HEK293 (cell line): ENCODE measurements at regions not wholly inside any gene's neighbourhood (a gene's known extent, or its start where the extent isn't known, plus 50 kb on each side); places are given as distances from the start of the nearest gene placed in this dataset.

Experiments
- CTCF ChIA-PET: fragments of 350-600 bp; formaldehyde crosslinking; extraction: SDS; loops from one replicate; lab custom pipeline; 2021; ENCODE audit warnings: antibody characterized with exemption; lab: Yijun Ruan, JAX
- POLR2A ChIA-PET: fragments of 300-600 bp; formaldehyde crosslinking; extraction: SDS; loops from one replicate; lab custom pipeline; 2020; ENCODE audit warnings: antibody characterized with exemption, inconsistent platforms; lab: Yijun Ruan, JAX
- H3K27ac ChIP-seq: fragments of 200-500 bp; sonication (Bioruptor generic); 2 replicates; pipeline ENCODE4 v1.5.1; 2014; ENCODE audit warnings: low read depth, low read length, control low read depth, inconsistent platforms; ENCODE audit errors: extremely low read depth
- H3K36me3 ChIP-seq, 2 experiments: fragments of 200-500 bp in 1 of 2; sonication (Bioruptor generic) in 1 of 2; 1 replicate in 1 of 2; 2 replicates in 1 of 2; pipeline ENCODE4 v1.5.1; 2014 to 2017; ENCODE audit warnings: inconsistent platforms in 2 of 2, low read length in 2 of 2; ENCODE audit not compliant: control insufficient read depth in 2 of 2, insufficient read depth in 1 of 2
- H3K4me1 ChIP-seq: fragments of 200-500 bp; sonication (Bioruptor generic); 2 replicates; pipeline ENCODE4 v1.5.1; 2014; ENCODE audit warnings: mild to moderate bottlenecking, low read length, inconsistent platforms; ENCODE audit not compliant: control insufficient read depth, insufficient read depth
- H3K4me3 ChIP-seq: 2 replicates; pipeline ENCODE4 v1.5.1; 2011; ENCODE audit warnings: low read depth, mild to moderate bottlenecking, control low read depth, low read length, moderate library complexity
- H3K9me3 ChIP-seq: fragments of 200-500 bp; sonication (Bioruptor generic); 2 replicates; pipeline ENCODE4 v1.5.1; 2014; ENCODE audit warnings: low read depth, low read length, inconsistent platforms; ENCODE audit not compliant: control insufficient read depth, insufficient read depth
- BCL11B ChIP-seq: fragments of 450-650 bp; formaldehyde crosslinking; IDR thresholded peaks from 2 replicates; pipeline ENCODE4 v1.5.1; 2016; ENCODE audit warnings: low read depth, missing biosample characterization, missing genetic modification characterization
- GLIS1 ChIP-seq: fragments of 450-650 bp; formaldehyde crosslinking; IDR thresholded peaks from 2 replicates; pipeline ENCODE4 v1.5.1; 2016; ENCODE audit warnings: missing biosample characterization, missing genetic modification characterization
- HOXC10 ChIP-seq: sonication (generic); formaldehyde crosslinking; IDR thresholded peaks from 2 replicates; pipeline ENCODE4 v1.8.1; 2023; ENCODE audit warnings: mild to moderate bottlenecking, missing genetic modification reagents
- IKZF3 ChIP-seq: fragments of 450-650 bp; IDR thresholded peaks from 2 replicates; pipeline ENCODE4 v1.5.0; 2018; ENCODE audit warnings: missing biosample characterization, mild to moderate bottlenecking, missing genetic modification characterization, moderate library complexity
- SP3 ChIP-seq: fragments of 450-650 bp; formaldehyde crosslinking; IDR thresholded peaks from 2 replicates; pipeline ENCODE4 v1.5.1; 2016; ENCODE audit warnings: missing biosample characterization, missing genetic modification characterization
- TRIM28 ChIP-seq: IDR thresholded peaks from 2 replicates; pipeline ENCODE4 v1.6.1; 2011; ENCODE audit warnings: low read length, control low read depth, borderline replicate concordance
- ZBTB17 ChIP-seq: fragments of 450-650 bp; formaldehyde crosslinking; IDR thresholded peaks from 2 replicates; pipeline ENCODE4 v1.5.1; 2016; ENCODE audit warnings: missing biosample characterization, missing genetic modification characterization
- ZBTB21 ChIP-seq: fragments of 450-650 bp; formaldehyde crosslinking; IDR thresholded peaks from 2 replicates; pipeline ENCODE4 v1.5.1; 2017; ENCODE audit warnings: missing biosample characterization, missing genetic modification characterization
- ZBTB48 ChIP-seq: fragments of 450-650 bp; formaldehyde crosslinking; IDR thresholded peaks from 2 replicates; pipeline ENCODE4 v1.5.1; 2016; ENCODE audit warnings: missing biosample characterization, missing genetic modification characterization
- ZFHX2 ChIP-seq: fragments of 450-650 bp; formaldehyde crosslinking; conservative IDR thresholded peaks from 2 replicates; pipeline ENCODE4 v1.5.1; 2016; ENCODE audit warnings: missing biosample characterization, missing genetic modification characterization
- ZNF157 ChIP-seq: fragments of 450-650 bp; formaldehyde crosslinking; IDR thresholded peaks from 2 replicates; pipeline ENCODE4 v1.5.1; 2016; ENCODE audit warnings: missing biosample characterization, missing genetic modification characterization
- ZNF292 ChIP-seq: fragments of 450-650 bp; formaldehyde crosslinking; IDR thresholded peaks from 2 replicates; pipeline ENCODE4 v1.5.1; 2016; ENCODE audit warnings: low read depth, missing biosample characterization, missing genetic modification characterization, borderline replicate concordance
- ZNF366 ChIP-seq: fragments of 450-650 bp; formaldehyde crosslinking; conservative IDR thresholded peaks from 2 replicates; pipeline ENCODE4 v1.5.1; 2016; ENCODE audit warnings: missing biosample characterization, missing genetic modification characterization
- ZNF548 ChIP-seq: fragments of 450-650 bp; formaldehyde crosslinking; IDR thresholded peaks from 2 replicates; pipeline ENCODE4 v1.5.1; 2016; ENCODE audit warnings: missing biosample characterization, missing genetic modification characterization
- ZNF621 ChIP-seq: fragments of 450-650 bp; formaldehyde crosslinking; IDR thresholded peaks from 2 replicates; pipeline ENCODE4 v1.5.1; 2017; ENCODE audit warnings: missing biosample characterization, missing genetic modification characterization
- ZNF701 ChIP-seq: fragments of 450-650 bp; formaldehyde crosslinking; IDR thresholded peaks from 2 replicates; pipeline ENCODE4 v1.5.1; 2016; ENCODE audit warnings: missing biosample characterization, missing genetic modification characterization
- ZNF791 ChIP-seq: fragments of 450-650 bp; formaldehyde crosslinking; IDR thresholded peaks from 2 replicates; pipeline ENCODE4 v1.5.1; 2016; ENCODE audit warnings: missing biosample characterization, missing genetic modification characterization
- TF ChIP-seq, protein P1 (sequence below): IDR thresholded peaks from 2 replicates; pipeline ENCODE4 v1.6.1; 2011; ENCODE audit warnings: mild to moderate bottlenecking, low read depth, low read length, borderline replicate concordance
- TF ChIP-seq, protein P2 (sequence below): fragments of 450-650 bp; formaldehyde crosslinking; IDR thresholded peaks from 2 replicates; pipeline ENCODE4 v1.5.1; 2016; ENCODE audit warnings: missing biosample characterization, missing genetic modification characterization, low read depth
- TF ChIP-seq, protein P3 (sequence below): fragments of 450-650 bp; formaldehyde crosslinking; IDR thresholded peaks from 2 replicates; pipeline ENCODE4 v1.5.1; 2016; ENCODE audit warnings: missing biosample characterization, missing genetic modification characterization
- TF ChIP-seq, protein P4 (sequence below): fragments of 450-650 bp; formaldehyde crosslinking; IDR thresholded peaks from 2 replicates; pipeline ENCODE4 v1.5.1; 2017; ENCODE audit warnings: missing biosample characterization, mild to moderate bottlenecking, missing genetic modification characterization, moderate library complexity
- TF ChIP-seq, protein P5 (sequence below): fragments of 450-650 bp; formaldehyde crosslinking; IDR thresholded peaks from 2 replicates; pipeline ENCODE4 v1.5.1; 2016; ENCODE audit warnings: missing biosample characterization, missing genetic modification characterization

DNA sequence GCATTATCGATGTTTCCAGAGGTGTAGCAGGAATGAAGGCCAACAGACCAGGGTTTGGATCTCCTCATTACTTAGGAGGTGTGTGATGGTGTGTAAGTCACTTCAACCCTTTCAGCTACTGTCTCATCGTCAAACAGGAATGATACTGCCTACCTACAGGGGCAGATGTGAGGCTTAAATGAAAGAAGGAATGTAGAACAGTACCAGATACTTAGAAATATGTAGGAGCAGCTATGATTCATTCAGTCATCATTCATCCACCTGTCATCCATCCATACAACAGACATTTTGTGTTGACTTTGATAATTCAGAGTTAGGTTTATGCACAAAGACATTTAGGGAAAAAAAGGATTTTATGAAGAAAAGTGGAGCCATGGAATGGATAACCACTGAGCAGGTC lies 486.9 kb upstream of the DAB1 start (continued):
- TF ChIP-seq, protein P1, sequence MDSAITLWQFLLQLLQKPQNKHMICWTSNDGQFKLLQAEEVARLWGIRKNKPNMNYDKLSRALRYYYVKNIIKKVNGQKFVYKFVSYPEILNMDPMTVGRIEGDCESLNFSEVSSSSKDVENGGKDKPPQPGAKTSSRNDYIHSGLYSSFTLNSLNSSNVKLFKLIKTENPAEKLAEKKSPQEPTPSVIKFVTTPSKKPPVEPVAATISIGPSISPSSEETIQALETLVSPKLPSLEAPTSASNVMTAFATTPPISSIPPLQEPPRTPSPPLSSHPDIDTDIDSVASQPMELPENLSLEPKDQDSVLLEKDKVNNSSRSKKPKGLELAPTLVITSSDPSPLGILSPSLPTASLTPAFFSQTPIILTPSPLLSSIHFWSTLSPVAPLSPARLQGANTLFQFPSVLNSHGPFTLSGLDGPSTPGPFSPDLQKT = no peak
- TF ChIP-seq BCL11B (tag by site-specific recombination) (no peak), ZNF157 (no peak), TRIM28 (no peak), ZBTB21 (no peak)
- TF ChIP-seq, protein P2, sequence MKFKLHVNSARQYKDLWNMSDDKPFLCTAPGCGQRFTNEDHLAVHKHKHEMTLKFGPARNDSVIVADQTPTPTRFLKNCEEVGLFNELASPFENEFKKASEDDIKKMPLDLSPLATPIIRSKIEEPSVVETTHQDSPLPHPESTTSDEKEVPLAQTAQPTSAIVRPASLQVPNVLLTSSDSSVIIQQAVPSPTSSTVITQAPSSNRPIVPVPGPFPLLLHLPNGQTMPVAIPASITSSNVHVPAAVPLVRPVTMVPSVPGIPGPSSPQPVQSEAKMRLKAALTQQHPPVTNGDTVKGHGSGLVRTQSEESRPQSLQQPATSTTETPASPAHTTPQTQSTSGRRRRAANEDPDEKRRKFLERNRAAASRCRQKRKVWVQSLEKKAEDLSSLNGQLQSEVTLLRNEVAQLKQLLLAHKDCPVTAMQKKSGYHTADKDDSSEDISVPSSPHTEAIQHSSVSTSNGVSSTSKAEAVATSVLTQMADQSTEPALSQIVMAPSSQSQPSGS (tag by site-specific recombination) = no peak
- TF ChIP-seq, all 188 proteins: peak for 0

DNA sequence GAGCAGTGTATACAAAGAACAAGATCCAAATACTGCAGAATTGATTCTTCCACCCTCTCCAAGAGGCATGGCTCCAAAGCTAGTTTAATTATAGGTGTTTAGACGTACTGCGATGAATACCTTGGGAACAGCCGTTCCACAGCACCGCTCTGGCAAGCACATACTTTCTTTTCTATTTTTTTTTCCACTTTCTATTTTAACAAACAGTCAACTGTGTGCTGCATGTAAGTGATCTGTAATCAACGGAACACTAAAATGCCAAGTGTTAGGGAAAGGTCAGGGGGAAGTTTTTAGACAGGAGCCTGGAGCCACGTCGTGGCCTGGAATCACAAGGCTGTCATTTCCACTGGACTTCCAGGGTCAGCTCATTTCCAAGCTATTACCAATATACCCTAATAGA lies 486.4 kb upstream of the DAB1 start:
- CTCF ChIA-PET = interaction anchor here (0.6 kb wide), 1 partner anchor 59 kb away, joined by 5 read pairs; no protein-coding TSS in a partner anchor
- Histone ChIP-seq H3K4me1 (no peaks in the 10 kb centered on the region), H3K27ac (no peak overlapping the region)

More for the DNA sequence above, 486.4 kb upstream of the DAB1 start:
- no peak overlapping the region for H3K4me3 ChIP-seq
- H3K9me3 ChIP-seq = no peaks in the 10 kb centered on the region
- H3K36me3 ChIP-seq = no peaks in the 10 kb centered on the region
- POLR2A ChIA-PET = no interaction called here
- TF ChIP-seq GLIS1 = no peak
- TF ChIP-seq, protein P3, sequence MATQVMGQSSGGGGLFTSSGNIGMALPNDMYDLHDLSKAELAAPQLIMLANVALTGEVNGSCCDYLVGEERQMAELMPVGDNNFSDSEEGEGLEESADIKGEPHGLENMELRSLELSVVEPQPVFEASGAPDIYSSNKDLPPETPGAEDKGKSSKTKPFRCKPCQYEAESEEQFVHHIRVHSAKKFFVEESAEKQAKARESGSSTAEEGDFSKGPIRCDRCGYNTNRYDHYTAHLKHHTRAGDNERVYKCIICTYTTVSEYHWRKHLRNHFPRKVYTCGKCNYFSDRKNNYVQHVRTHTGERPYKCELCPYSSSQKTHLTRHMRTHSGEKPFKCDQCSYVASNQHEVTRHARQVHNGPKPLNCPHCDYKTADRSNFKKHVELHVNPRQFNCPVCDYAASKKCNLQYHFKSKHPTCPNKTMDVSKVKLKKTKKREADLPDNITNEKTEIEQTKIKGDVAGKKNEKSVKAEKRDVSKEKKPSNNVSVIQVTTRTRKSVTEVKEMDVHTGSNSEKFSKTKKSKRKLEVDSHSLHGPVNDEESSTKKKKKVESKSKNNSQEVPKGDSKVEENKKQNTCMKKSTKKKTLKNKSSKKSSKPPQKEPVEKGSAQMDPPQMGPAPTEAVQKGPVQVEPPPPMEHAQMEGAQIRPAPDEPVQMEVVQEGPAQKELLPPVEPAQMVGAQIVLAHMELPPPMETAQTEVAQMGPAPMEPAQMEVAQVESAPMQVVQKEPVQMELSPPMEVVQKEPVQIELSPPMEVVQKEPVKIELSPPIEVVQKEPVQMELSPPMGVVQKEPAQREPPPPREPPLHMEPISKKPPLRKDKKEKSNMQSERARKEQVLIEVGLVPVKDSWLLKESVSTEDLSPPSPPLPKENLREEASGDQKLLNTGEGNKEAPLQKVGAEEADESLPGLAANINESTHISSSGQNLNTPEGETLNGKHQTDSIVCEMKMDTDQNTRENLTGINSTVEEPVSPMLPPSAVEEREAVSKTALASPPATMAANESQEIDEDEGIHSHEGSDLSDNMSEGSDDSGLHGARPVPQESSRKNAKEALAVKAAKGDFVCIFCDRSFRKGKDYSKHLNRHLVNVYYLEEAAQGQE (tag by site-specific recombination) = no peak
- TF ChIP-seq ZNF157 = no peak
- TF ChIP-seq ZNF791 (tag by site-specific recombination) = no peak
- TF ChIP-seq ZFHX2 = no peak
- TF ChIP-seq HOXC10 (CRISPR knock-in tag) = no peak
- no peak for TF ChIP-seq SP3 (tag by site-specific recombination)
- TF ChIP-seq ZNF292 (tag by site-specific recombination) = no peak
- TF ChIP-seq ZNF366 (tag by site-specific recombination) = no peak
- no peak for TF ChIP-seq ZNF621 (tag by site-specific recombination)
- TF ChIP-seq ZNF548 (tag by site-specific recombination) = no peak
- TF ChIP-seq, protein P4, sequence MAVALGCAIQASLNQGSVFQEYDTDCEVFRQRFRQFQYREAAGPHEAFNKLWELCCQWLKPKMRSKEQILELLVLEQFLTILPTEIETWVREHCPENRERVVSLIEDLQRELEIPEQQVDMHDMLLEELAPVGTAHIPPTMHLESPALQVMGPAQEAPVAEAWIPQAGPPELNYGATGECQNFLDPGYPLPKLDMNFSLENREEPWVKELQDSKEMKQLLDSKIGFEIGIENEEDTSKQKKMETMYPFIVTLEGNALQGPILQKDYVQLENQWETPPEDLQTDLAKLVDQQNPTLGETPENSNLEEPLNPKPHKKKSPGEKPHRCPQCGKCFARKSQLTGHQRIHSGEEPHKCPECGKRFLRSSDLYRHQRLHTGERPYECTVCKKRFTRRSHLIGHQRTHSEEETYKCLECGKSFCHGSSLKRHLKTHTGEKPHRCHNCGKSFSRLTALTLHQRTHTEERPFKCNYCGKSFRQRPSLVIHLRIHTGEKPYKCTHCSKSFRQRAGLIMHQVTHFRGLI (tag by site-specific recombination) = no peak
- TF ChIP-seq IKZF3 (tag by site-specific recombination) = no peak
- no peak for TF ChIP-seq ZNF701 (tag by site-specific recombination)
- TF ChIP-seq ZBTB17 (tag by site-specific recombination) = no peak
- TF ChIP-seq, protein P5, sequence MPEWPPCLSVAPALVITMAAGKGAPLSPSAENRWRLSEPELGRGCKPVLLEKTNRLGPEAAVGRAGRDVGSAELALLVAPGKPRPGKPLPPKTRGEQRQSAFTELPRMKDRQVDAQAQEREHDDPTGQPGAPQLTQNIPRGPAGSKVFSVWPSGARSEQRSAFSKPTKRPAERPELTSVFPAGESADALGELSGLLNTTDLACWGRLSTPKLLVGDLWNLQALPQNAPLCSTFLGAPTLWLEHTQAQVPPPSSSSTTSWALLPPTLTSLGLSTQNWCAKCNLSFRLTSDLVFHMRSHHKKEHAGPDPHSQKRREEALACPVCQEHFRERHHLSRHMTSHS = no peak
- TF ChIP-seq ZBTB48 (tag by site-specific recombination) = no peak
